Suppressor macrophage treated with lipopolysaccharide for 1 hour (primary cell): ENCODE measurements at regions not wholly inside any gene's neighbourhood (a gene's known extent, or its start where the extent isn't known, plus 50 kb on each side); places are given as distances from the start of the nearest gene placed in this dataset.
A peak's percentile ranks its signal among the peaks of the same experiment; 100 is the strongest.

Source experiments
- DNase-seq, 3 donors: peaks; one replicate each; pipeline ENCODE4 v3.0.0-alpha.2; 2020 to 2022

GRCh38 chr2:161076936-161077335 lies 83.3 kb upstream of the TANK start:
- no peak for DNase-seq

GRCh38 chr2:161077367-161078210 lies 82.6 kb upstream of the TANK start:
- DNase-seq: peak; percentile 86 to 99 (median 96)

GRCh38 chr2:161078211-161078539 lies 82.1 kb upstream of the TANK start:
- DNase-seq: no peak

- no peak for DNase-seq
Measured at GRCh38 chr2:161085149-161085548, 75.1 kb upstream of the TANK start.

GRCh38 chr2:161088658-161089350 lies 71.4 kb upstream of the TANK start:
- no peak for DNase-seq

GRCh38 chr2:161090411-161090810 lies 69.8 kb upstream of the TANK start:
- peak; percentile 39 to 61 (median 45) for DNase-seq

- DNase-seq: no peak
Measured at GRCh38 chr2:161095314-161095713, 64.9 kb upstream of the TANK start.

- no peak for DNase-seq
Measured at GRCh38 chr2:161096336-161096735, 63.9 kb upstream of the TANK start.

- no peak for DNase-seq
Measured at GRCh38 chr2:161097157-161097556, 63.1 kb upstream of the TANK start.

GRCh38 chr2:161100211-161100895 lies 59.9 kb upstream of the TANK start:
- no peak for DNase-seq

- no peak for DNase-seq
Measured at GRCh38 chr2:161101406-161101805, 58.8 kb upstream of the TANK start.

- peak in 2 of 3 donors; percentile 63 to 69 for DNase-seq
Measured at GRCh38 chr2:161102770-161103450, 57.3 kb upstream of the TANK start.

- DNase-seq: no peak
Measured at GRCh38 chr2:161103451-161103831, 56.8 kb upstream of the TANK start.

GRCh38 chr2:161104054-161104553 lies 56.1 kb upstream of the TANK start:
- no peak for DNase-seq

- no peak for DNase-seq
Measured at GRCh38 chr2:161107265-161107664, 53.0 kb upstream of the TANK start.
